ENCODE measurements at regions not wholly inside any gene's neighbourhood (a gene's known extent, or its start where the extent isn't known, plus 50 kb on each side); places are given as distances from the start of the nearest gene placed in this dataset.

DNA sequence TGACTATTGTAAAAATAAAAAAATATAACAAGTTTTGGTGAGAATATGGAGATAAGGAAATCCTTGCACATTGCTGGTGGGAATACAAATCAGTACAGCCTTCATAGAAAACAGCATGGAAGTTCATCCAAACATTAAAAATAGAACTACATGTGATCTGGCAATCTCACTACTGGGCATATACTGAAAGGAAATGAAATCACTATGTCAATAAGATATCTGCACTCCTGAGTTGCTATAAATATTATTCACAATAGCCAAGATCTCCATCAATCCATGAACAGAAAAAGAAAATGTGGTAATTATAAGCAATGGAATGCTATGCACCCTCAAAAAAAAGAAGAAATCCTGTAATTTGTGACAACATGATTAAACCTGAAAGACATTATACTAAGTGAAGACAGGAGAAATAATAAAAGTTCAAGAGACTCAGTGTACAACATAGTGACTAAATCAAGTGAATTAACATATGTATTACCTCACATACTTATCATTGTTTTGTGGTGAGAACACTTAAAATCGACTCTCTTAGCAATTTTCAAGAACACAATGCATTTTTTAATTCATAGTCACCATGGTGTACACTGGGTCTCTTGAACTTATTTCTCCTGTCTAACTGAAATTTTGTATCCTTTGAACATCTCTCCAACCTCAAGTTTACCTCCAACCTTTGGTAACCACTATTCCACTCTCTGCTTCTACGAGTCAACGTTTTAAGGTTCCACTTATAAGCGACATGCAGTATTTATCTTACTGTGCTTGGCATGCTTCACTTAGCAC, 1703.7 kb upstream of the AGA start (continued):
- TF ChIP-seq, protein P1, sequence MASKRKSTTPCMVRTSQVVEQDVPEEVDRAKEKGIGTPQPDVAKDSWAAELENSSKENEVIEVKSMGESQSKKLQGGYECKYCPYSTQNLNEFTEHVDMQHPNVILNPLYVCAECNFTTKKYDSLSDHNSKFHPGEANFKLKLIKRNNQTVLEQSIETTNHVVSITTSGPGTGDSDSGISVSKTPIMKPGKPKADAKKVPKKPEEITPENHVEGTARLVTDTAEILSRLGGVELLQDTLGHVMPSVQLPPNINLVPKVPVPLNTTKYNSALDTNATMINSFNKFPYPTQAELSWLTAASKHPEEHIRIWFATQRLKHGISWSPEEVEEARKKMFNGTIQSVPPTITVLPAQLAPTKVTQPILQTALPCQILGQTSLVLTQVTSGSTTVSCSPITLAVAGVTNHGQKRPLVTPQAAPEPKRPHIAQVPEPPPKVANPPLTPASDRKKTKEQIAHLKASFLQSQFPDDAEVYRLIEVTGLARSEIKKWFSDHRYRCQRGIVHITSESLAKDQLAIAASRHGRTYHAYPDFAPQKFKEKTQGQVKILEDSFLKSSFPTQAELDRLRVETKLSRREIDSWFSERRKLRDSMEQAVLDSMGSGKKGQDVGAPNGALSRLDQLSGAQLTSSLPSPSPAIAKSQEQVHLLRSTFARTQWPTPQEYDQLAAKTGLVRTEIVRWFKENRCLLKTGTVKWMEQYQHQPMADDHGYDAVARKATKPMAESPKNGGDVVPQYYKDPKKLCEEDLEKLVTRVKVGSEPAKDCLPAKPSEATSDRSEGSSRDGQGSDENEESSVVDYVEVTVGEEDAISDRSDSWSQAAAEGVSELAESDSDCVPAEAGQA (IDR thresholded peaks at IDR 0.05; ENCODE audit: low read depth) = no peak
- TF ChIP-seq, protein P1 (CRISPR knock-in tag; IDR thresholded peaks at IDR 0.05; ENCODE audit: borderline replicate concordance) = no peak
- no peak for TF ChIP-seq ZNF510 (CRISPR knock-in tag; IDR thresholded peaks at IDR 0.05; ENCODE audit: low read depth)
- no peak for TF ChIP-seq ZSCAN30 (CRISPR knock-in tag; IDR thresholded peaks at IDR 0.05)
- TF ChIP-seq, protein P2, sequence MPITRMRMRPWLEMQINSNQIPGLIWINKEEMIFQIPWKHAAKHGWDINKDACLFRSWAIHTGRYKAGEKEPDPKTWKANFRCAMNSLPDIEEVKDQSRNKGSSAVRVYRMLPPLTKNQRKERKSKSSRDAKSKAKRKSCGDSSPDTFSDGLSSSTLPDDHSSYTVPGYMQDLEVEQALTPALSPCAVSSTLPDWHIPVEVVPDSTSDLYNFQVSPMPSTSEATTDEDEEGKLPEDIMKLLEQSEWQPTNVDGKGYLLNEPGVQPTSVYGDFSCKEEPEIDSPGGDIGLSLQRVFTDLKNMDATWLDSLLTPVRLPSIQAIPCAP (CRISPR knock-in tag; IDR thresholded peaks at IDR 0.05; ENCODE audit: low read depth) = no peak
- TF ChIP-seq ZNF619 (CRISPR knock-in tag; IDR thresholded peaks at IDR 0.05) = no peak
- TF ChIP-seq SOX5 (CRISPR knock-in tag; IDR thresholded peaks at IDR 0.05; ENCODE audit: borderline replicate concordance) = no peak
- no peak for TF ChIP-seq FOXA1 (IDR thresholded peaks at IDR 0.05)
- no peak for TF ChIP-seq FOXA1 (CRISPR knock-in tag; IDR thresholded peaks at IDR 0.05)

Measured in HepG2 (cell line).